Dermis blood vessel endothelial cell (primary cell): ENCODE measurements at regions not wholly inside any gene's neighbourhood (a gene's known extent, or its start where the extent isn't known, plus 50 kb on each side); places are given as distances from the start of the nearest gene placed in this dataset.

Experiments used
- DNase-seq: peaks from one replicate; pipeline ENCODE4 v3.0.0; 2010

DNA sequence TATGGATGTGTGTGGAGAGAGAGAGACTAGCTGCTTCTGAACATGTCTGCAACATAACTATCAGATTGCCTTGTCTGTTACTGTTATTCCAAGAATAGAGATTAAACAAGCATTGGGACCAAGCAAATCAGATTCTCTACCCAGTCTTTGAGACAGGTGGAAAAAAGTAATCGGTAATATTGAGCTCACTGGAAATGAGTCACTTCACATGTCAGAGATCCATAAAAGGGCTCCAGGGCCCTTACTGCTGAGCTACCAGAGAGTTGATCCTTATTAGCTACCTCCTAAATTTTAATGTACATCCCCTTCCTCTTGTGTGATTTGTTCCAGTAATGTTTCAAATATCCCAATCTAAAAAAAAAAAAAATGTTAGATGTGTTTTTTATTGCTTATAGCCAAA, 2118.0 kb downstream of the PCDH9 start:
- DNase-seq: no peak

DNA sequence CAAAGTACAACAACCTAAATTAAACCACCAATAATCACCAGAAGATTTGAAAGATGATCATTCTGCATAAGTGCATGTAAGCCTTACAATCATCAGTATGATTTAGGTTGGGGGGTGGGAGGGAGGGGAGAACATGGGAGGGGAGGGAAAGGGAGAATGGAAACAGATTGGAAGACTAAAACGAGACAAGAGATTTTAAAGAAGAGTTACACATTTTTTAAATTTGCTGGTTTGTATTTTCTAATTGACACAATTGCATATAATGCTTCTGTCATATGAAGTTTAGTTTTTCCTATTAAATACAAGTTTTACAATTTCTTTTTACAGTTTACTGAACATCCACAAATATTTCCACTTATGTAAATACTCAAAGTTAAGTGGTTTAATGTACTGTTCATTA, 2118.9 kb downstream of the PCDH9 start:
- DNase-seq: no peak

DNA sequence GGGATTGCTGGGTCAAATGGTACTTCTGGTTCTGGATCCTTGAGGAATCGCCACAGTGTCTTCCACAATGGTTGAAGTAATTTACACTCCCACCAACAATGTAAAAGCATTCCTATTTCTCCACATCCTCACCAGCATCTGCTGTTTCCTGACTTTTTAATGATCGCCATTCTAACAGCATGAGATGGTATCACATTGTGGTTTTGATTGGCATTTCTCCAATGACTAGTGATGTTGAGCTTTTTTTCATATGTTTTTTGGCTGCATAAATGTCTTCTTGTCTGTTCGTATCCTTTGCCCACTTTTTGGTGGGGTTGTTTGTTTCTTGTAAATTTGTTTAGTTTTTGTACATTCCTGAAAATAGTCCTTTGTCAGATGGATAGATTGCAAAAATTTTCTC, 2125.7 kb downstream of the PCDH9 start:
- DNase-seq: peak; percentile 4

DNA sequence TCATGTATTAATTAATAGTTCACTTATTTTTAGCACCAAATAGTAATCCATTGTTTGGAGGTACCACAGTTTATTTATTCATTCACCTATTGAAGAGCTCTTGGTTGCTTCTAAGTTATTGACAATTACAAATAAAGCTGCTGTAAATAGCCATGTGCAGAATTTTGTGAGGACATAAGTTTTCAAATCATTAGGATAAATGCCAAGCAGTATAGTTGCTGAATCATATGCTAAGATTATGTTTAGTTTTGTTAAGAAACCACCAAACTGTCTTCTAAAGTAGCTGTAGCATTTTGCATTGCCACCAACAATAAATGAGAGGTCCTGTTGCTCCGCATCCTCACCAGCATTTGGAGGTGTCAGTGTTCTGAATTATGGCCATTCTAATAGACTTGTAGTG, 2126.8 kb downstream of the PCDH9 start:
- DNase-seq: no peak

GRCh38 chr13:65095161-65096082, 2134.7 kb downstream of the PCDH9 start:
- DNase-seq: no peak

DNA sequence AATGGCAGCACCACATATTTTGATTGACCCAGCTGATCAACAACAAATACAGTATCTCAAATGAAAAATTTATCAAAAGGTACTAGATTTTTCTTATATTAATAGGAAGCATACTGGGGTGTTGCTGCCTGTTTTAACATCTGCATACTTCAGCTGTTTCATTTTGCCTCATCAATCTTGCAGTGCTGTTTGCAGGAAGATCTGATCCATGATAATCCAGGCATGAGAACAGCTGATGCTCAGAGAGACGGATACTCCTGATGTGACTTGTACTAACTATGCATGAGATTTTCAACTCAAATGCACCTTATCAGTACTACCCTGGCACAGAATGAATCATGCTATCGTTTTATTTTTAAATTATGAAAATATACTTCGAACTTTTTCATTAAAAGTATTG, 2136.8 kb downstream of the PCDH9 start:
- DNase-seq: no peak

- DNase-seq: no peak
These were observed 2139.1 kb downstream of the PCDH9 start for GRCh38 chr13:65091031-65091430.

GRCh38 chr13:65090186-65090585, 2139.9 kb downstream of the PCDH9 start:
- no peak for DNase-seq

DNA sequence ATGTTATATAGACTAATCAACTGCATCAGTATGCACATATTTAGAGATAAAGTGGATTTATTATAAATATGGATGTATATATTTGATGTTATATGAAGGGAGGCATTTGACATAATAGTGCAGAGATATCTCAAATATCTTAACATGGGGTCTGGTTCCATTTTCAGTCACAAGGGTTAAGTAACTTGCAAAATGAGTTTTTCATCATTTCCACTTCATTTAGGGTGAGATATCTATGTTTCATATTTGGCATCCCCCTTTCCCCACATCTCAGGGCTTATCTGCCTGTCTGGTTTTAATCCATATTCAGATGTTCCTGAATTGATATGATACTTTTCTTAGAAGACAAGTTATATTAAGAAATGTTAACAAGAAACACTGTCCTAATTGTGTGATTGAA, 2141.2 kb downstream of the PCDH9 start:
- DNase-seq: no peak

- no peak for DNase-seq
These were observed 2144.2 kb downstream of the PCDH9 start for GRCh38 chr13:65085977-65086376.

- DNase-seq: no peak
These were observed 2155.9 kb downstream of the PCDH9 start for GRCh38 chr13:65074248-65074647.

DNA sequence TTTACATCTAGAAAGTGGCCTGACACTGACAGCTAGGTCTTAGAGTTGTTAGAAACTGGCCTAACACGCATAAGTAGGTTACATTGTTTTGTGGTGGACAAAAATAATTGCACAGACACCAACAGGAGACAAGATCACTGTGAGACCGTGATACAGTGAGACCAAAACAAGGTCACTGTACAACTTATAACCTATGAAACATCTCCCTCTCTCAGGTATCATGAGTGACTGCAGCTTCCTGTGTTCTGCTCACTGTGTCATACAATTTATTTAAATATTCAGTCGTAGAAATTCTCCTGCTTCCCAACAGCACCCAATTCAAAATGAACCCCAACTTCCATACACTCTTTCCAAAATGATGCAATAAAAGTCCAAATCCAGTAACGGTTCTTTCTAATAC, 2165.2 kb downstream of the PCDH9 start:
- no peak for DNase-seq

DNA sequence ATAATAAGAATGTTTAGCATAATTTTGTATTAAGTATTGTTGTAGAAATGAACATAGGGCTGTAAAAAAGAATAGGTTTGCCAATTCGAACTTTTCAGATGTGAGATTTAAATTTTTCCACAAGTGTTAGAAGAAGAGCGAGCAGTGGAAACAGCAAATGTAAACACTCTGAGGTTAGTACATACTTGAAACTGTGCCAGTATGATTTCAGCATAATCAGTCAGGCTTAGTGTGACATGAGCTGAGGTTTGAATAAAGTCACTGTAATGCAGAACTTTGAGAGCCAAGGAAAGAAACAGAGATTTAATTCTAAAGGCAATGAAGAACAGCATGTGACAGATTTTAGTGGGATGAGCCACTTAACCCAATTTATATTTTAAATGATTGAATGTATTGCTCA, 2166.4 kb downstream of the PCDH9 start:
- peak; percentile 1 for DNase-seq

GRCh38 chr13:65057986-65058385, 2172.2 kb downstream of the PCDH9 start:
- no peak for DNase-seq

- no peak for DNase-seq
These were observed 2175.9 kb downstream of the PCDH9 start for GRCh38 chr13:65054277-65054676.

DNA sequence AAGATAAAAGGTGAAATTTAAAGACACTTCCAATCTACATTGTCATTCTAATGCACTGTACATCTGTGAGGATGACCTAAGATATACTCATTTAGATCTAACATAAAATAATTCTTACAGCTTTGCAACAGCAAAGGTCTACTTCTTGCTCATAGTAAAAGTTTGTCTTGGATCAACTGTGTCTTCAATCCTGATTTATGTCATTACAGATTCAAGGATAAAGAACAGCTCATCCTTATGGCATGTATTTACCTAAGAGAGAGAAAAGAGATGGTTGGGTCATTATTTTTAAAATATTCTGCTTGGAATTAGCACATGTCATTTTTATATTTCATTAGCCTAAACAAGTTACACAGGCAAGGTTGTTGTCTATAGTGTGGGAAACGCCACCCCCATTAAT, 2193.1 kb downstream of the PCDH9 start:
- no peak for DNase-seq

GRCh38 chr13:65035302-65035701, 2194.8 kb downstream of the PCDH9 start:
- no peak for DNase-seq

DNA sequence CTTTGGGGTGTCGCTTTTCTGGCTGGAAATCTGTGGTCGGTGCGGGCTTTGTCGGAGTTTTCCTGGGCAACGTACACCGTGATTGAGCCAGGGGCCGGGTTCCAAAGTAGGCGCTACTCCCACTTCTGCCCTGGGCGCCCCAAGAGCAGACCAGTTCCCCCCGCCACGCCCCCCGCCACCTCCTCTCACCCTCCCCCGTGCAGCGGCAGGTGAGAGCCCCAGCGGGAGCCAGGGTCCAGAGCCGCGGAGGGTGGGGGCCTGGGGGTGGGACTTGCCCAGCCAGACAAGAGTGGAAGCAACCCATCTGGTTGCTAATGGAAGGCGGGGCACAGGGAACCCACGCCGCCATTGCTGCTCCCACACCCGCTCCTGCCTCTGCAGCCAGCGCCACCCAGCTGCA, 2195.9 kb downstream of the PCDH9 start:
- DNase-seq: no peak

DNA sequence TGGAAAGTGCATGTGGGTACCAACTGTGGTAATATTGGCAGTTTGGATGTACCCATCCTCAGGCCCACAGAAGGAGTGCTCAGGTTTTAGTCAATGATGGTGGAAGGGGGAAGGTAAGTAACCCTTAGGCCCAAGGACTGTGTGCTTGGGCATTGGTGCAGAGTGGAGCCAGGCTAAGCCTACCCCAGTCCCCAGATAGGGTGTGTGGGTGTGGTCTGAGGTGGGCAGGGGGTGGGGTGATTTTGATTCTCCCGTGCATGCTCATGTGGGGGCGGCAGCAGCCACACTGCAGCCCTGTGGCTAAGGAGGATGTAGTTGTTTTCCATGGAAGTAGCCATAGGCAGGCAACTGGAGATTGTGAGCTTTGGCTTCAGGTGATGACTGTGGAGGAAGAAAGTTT, 2197.3 kb downstream of the PCDH9 start:
- no peak for DNase-seq

DNA sequence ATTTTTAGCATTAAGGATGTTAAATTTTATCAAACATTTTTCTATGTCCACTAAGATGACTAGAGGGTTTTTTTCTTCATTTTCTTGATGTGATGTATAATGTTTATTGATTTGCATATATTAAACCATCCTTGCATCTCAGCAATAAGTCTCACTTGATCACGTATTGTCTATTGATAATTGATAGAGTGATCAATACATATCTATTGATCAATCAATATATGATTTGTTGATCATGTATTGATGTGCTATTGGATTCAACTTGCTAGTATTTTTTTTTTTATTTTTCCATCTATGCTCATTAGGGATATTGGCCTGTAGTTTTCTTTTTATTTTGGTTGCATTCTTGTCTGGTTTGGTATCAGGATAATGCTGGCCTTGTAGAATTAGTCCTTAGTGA, 2202.0 kb downstream of the PCDH9 start:
- no peak for DNase-seq

GRCh38 chr13:65026505-65026904, 2203.6 kb downstream of the PCDH9 start:
- DNase-seq: no peak

DNA sequence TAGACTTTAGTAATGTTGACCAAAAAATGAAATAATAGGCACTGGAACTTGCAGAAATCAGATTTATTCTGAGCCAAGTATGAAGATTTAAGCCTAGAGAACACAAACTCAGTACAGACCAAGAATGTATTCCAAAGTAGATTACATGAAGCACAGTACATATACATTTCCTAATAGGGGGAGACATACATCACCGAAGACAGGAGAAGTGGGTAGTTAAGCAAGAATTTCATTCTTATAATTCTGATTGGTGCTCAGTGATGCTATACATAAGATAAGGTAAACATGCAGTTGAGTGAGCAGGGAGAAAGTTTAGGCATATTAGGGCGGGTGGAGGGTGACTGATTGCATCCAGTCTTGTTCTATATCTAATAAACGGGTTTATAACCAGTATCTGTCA, 2218.8 kb downstream of the PCDH9 start:
- no peak for DNase-seq

- DNase-seq: no peak
These were observed 2232.7 kb downstream of the PCDH9 start for GRCh38 chr13:64997438-64997837.

GRCh38 chr13:64993514-64994164, 2236.5 kb downstream of the PCDH9 start:
- DNase-seq: no peak
